Fibroblast of lung (primary cell): ENCODE measurements at regions not wholly inside any gene's neighbourhood (a gene's known extent, or its start where the extent isn't known, plus 50 kb on each side); places are given as distances from the start of the nearest gene placed in this dataset.

Source experiments
- DNase-seq, 2 donors: peaks; one replicate each; pipeline versions ENCODE4 v3.0.0 to v3.0.0-alpha.2; 2010; ENCODE audit warnings: low read depth in 2 of 2
- H2AFZ ChIP-seq: 2 replicates; pipeline ENCODE4 v1.5.1; 2012; ENCODE audit warnings: low read length, control low read depth, inconsistent platforms
- H3K27ac ChIP-seq: 2 replicates; pipeline ENCODE4 v1.5.1; 2011; ENCODE audit warnings: low read length, control low read depth; ENCODE audit not compliant: insufficient read depth
- H3K27me3 ChIP-seq: 2 replicates; pipeline ENCODE4 v1.5.1; 2011; ENCODE audit warnings: mild to moderate bottlenecking, low read length; ENCODE audit not compliant: control insufficient read depth, insufficient read depth
- H3K36me3 ChIP-seq: 2 replicates; pipeline ENCODE4 v1.5.1; 2011; ENCODE audit warnings: low read length; ENCODE audit not compliant: control insufficient read depth, insufficient read depth
- H3K4me1 ChIP-seq: 2 replicates; pipeline ENCODE4 v1.5.1; 2011; ENCODE audit warnings: low read length; ENCODE audit not compliant: control insufficient read depth, insufficient read depth; ENCODE audit errors: extremely low read depth
- H3K4me2 ChIP-seq: 2 replicates; pipeline ENCODE4 v1.5.1; 2011; ENCODE audit warnings: low read length, control low read depth; ENCODE audit not compliant: insufficient read depth; ENCODE audit errors: extremely low read depth
- H3K4me3 ChIP-seq, 4 experiments: fragments of 200-600 bp in 1 of 4; sonication (generic) in 1 of 4; replicated peaks in 1 of 4; 2 replicates each; pipeline ENCODE4 v1.5.1; 2011 to 2016; ENCODE audit warnings: low read length in 4 of 4, low read depth in 3 of 4, mild to moderate bottlenecking in 3 of 4, control low read depth in 2 of 4, inconsistent platforms in 1 of 4, mixed read lengths in 1 of 4; ENCODE audit not compliant: insufficient read depth in 1 of 4; ENCODE audit errors: control extremely low read depth in 1 of 4
- H3K79me2 ChIP-seq: 2 replicates; pipeline ENCODE4 v1.5.1; 2012; ENCODE audit warnings: mild to moderate bottlenecking, low read length, inconsistent platforms; ENCODE audit not compliant: control insufficient read depth, insufficient read depth
- H3K9ac ChIP-seq: 2 replicates; pipeline ENCODE4 v1.5.1; 2011; ENCODE audit warnings: mild to moderate bottlenecking, low read length, control low read depth; ENCODE audit not compliant: insufficient read depth
- H3K9me3 ChIP-seq: 2 replicates; pipeline ENCODE4 v1.5.1; 2012; ENCODE audit warnings: low read depth, low read length; ENCODE audit not compliant: control insufficient read depth, insufficient read depth
- H4K20me1 ChIP-seq: 2 replicates; pipeline ENCODE4 v1.5.1; 2011; ENCODE audit warnings: low read length; ENCODE audit not compliant: control insufficient read depth, insufficient read depth; ENCODE audit errors: extremely low read depth
- CTCF ChIP-seq, 2 donors: IDR thresholded peaks in 1 of 2; conservative IDR thresholded peaks in 1 of 2; 1 replicate in 1 of 2; 2 replicates in 1 of 2; pipeline ENCODE4 v1.5.1; 2011 to 2012; ENCODE audit warnings: low read length in 2 of 2, control low read depth in 1 of 2, inconsistent platforms in 1 of 2, low read depth in 1 of 2, mild to moderate bottlenecking in 1 of 2
- EZH2 ChIP-seq: IDR thresholded peaks from 2 replicates; pipeline ENCODE4 v1.5.1; 2012; ENCODE audit warnings: low read length, control low read depth, mild to moderate bottlenecking; ENCODE audit errors: missing control alignments

GRCh38 chr4:24033626-24034025 lies 143.8 kb upstream of the PPARGC1A start:
- H3K4me2 ChIP-seq, result no peak overlapping the region
- H3K4me3 ChIP-seq, result no peak overlapping the region
- H3K79me2 ChIP-seq, result no peaks in the 10 kb centered on the region
- no peak overlapping the region for H3K27ac ChIP-seq
- no peaks in the 10 kb centered on the region for H4K20me1 ChIP-seq
- peak in 1 of 2 donors; percentile 50 for DNase-seq
- no peaks in the 10 kb centered on the region for H3K27me3 ChIP-seq
- no peaks in the 10 kb centered on the region for H3K4me1 ChIP-seq
- no peak overlapping the region for H3K9ac ChIP-seq
- H3K36me3 ChIP-seq, result no peaks in the 10 kb centered on the region
- no peak for TF ChIP-seq CTCF (conservative IDR thresholded peaks at IDR 0.05 in 1 of 2, IDR thresholded peaks at IDR 0.05 in 1 of 2; ENCODE audit: low read depth in 1 of 2, low read length in 2 of 2)
- no peak for TF ChIP-seq EZH2
- no peak overlapping the region for H2AFZ ChIP-seq
- H3K9me3 ChIP-seq, result no peaks in the 10 kb centered on the region

GRCh38 chr4:24032371-24032989 lies 142.6 kb upstream of the PPARGC1A start:
- H3K4me2 ChIP-seq, result no peak overlapping the region
- H3K27me3 ChIP-seq, result no peaks in the 10 kb centered on the region
- peak in 1 of 2 donors; percentile 33 for DNase-seq
- H3K79me2 ChIP-seq, result no peaks in the 10 kb centered on the region
- H4K20me1 ChIP-seq, result no peaks in the 10 kb centered on the region
- H3K27ac ChIP-seq, result no peak overlapping the region
- TF ChIP-seq CTCF (conservative IDR thresholded peaks at IDR 0.05 in 1 of 2, IDR thresholded peaks at IDR 0.05 in 1 of 2; ENCODE audit: low read depth in 1 of 2, low read length in 2 of 2) (peak in 1 of 2 donors; percentile 25), EZH2 (no peak)
- H3K4me1 ChIP-seq, result no peaks in the 10 kb centered on the region
- no peaks in the 10 kb centered on the region for H3K9me3 ChIP-seq
- H3K9ac ChIP-seq, result no peak overlapping the region
- H2AFZ ChIP-seq, result no peak overlapping the region
- H3K4me3 ChIP-seq, result no peak overlapping the region
- no peaks in the 10 kb centered on the region for H3K36me3 ChIP-seq

GRCh38 chr4:24026596-24026995 lies 136.7 kb upstream of the PPARGC1A start:
- Histone ChIP-seq H3K9me3 (no peaks in the 10 kb centered on the region), H4K20me1 (no peaks in the 10 kb centered on the region), H3K27ac (no peak overlapping the region), H2AFZ (no peak overlapping the region), H3K4me2 (no peak overlapping the region), H3K27me3 (no peaks in the 10 kb centered on the region), H3K36me3 (no peaks in the 10 kb centered on the region), H3K9ac (no peak overlapping the region), H3K79me2 (no peaks in the 10 kb centered on the region), H3K4me1 (peaks cover 6% of the 10 kb centered on the region), H3K4me3 (no peak overlapping the region)
- no peak for DNase-seq
- TF ChIP-seq CTCF (conservative IDR thresholded peaks at IDR 0.05 in 1 of 2, IDR thresholded peaks at IDR 0.05 in 1 of 2; ENCODE audit: low read depth in 1 of 2, low read length in 2 of 2) (no peak), EZH2 (no peak)
